HEK293T (cell line): ENCODE measurements at regions not wholly inside any gene's neighbourhood (a gene's known extent, or its start where the extent isn't known, plus 50 kb on each side); places are given as distances from the start of the nearest gene placed in this dataset.

Experiments
- CTCF ChIA-PET: fragments of 350-600 bp; formaldehyde crosslinking; extraction: SDS; loops from one replicate; lab custom pipeline; 2021; ENCODE audit warnings: antibody characterized with exemption, inconsistent platforms; lab: Yijun Ruan, JAX
- POLR2A ChIA-PET: fragments of 350-600 bp; formaldehyde crosslinking; extraction: SDS; loops from one replicate; lab custom pipeline; 2020; ENCODE audit warnings: antibody characterized with exemption, inconsistent platforms; lab: Yijun Ruan, JAX
- DNase-seq: peaks from one replicate; pipeline ENCODE4 v3.0.0; 2012; ENCODE audit warnings: mixed read lengths; ENCODE audit errors: extremely low spot score
- ARNT ChIP-seq: fragments of 450-650 bp; IDR thresholded peaks from 2 replicates; pipeline ENCODE4 v1.6.1; 2017; ENCODE audit warnings: mild to moderate bottlenecking
- BHLHE40 ChIP-seq: fragments of 450-650 bp; IDR thresholded peaks from 2 replicates; pipeline ENCODE4 v1.6.1; 2016; ENCODE audit warnings: mild to moderate bottlenecking, moderate library complexity, borderline replicate concordance
- CTBP1 ChIP-seq: fragments of 450-650 bp; IDR thresholded peaks from 2 replicates; pipeline ENCODE4 v1.6.1; 2016; ENCODE audit warnings: borderline replicate concordance
- ELF4 ChIP-seq: fragments of 450-650 bp; IDR thresholded peaks from 2 replicates; pipeline ENCODE4 v1.6.1; 2017; ENCODE audit warnings: antibody characterized with exemption
- FOXA1 ChIP-seq: fragments of 450-650 bp; IDR thresholded peaks from 2 replicates; pipeline ENCODE4 v1.6.1; 2016; ENCODE audit warnings: mild to moderate bottlenecking
- FOXK2 ChIP-seq: fragments of 450-650 bp; IDR thresholded peaks from 2 replicates; pipeline ENCODE4 v1.6.1; 2016; ENCODE audit warnings: mild to moderate bottlenecking
- FOXM1 ChIP-seq: fragments of 450-650 bp; IDR thresholded peaks from 2 replicates; pipeline ENCODE4 v1.6.1; 2017; ENCODE audit warnings: mild to moderate bottlenecking, borderline replicate concordance
- HDGF ChIP-seq: fragments of 450-650 bp; IDR thresholded peaks from 2 replicates; pipeline ENCODE4 v1.6.1; 2017; ENCODE audit warnings: antibody characterized with exemption, borderline replicate concordance
- L3MBTL2 ChIP-seq: fragments of 450-650 bp; conservative IDR thresholded peaks from 2 replicates; pipeline ENCODE4 v1.6.1; 2016; ENCODE audit warnings: mild to moderate bottlenecking
- LEF1 ChIP-seq: fragments of 450-650 bp; IDR thresholded peaks from 2 replicates; pipeline ENCODE4 v1.6.1; 2017; ENCODE audit warnings: mild to moderate bottlenecking, borderline replicate concordance
- NFRKB ChIP-seq: fragments of 450-650 bp; IDR thresholded peaks from 2 replicates; pipeline ENCODE4 v1.6.1; 2016; ENCODE audit warnings: mild to moderate bottlenecking, moderate library complexity
- SP1 ChIP-seq: fragments of 450-650 bp; IDR thresholded peaks from 2 replicates; pipeline ENCODE4 v1.6.1; 2017
- SUZ12 ChIP-seq: fragments of 450-650 bp; IDR thresholded peaks from 2 replicates; pipeline ENCODE4 v1.6.1; 2016; ENCODE audit warnings: mild to moderate bottlenecking
- TARDBP ChIP-seq: fragments of 450-650 bp; IDR thresholded peaks from 2 replicates; pipeline ENCODE4 v1.6.1; 2016
- ZNF384 ChIP-seq: fragments of 450-650 bp; IDR thresholded peaks from 2 replicates; pipeline ENCODE4 v1.6.1; 2016
- TF ChIP-seq, protein P1 (sequence below): fragments of 450-650 bp; IDR thresholded peaks from 2 replicates; pipeline ENCODE4 v1.6.1; 2016

- POLR2A ChIA-PET = no interaction called here
Measured at GRCh38 chr6:8889514-8889913, 454.2 kb upstream of the SLC35B3 start.

DNA sequence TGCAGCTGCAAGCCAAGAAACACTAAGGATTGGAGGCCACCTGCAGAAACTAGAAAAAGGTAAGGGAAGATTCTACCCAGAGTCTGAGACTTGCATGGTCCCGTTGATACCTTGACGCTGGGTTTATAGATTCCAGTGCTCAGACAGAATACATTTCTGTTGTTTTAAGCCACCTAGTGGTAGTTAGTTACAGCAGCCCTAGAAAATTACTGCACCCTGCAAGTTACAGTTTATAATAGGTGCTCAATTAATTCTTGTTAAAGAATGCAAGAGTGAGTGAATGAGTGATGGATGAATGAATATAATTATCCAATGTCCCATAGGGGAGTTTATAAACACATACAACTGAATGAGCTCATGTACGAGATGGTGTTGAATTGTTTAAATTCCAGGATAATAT is 453.1 kb upstream of the SLC35B3 start:
- no peak for DNase-seq
- TF ChIP-seq NFRKB = no peak
- CTCF ChIA-PET = interaction anchor here (1.2 kb wide), 1 partner anchor 181 kb away, joined by 7 read pairs; no protein-coding TSS in a partner anchor
- POLR2A ChIA-PET = no interaction called here

More at GRCh38 chr6:8889514-8889913, 454.2 kb upstream of the SLC35B3 start:
- TF ChIP-seq FOXM1 (no peak), FOXK2 (no peak), CTBP1 (no peak), ARNT (no peak)
- TF ChIP-seq, protein P1, sequence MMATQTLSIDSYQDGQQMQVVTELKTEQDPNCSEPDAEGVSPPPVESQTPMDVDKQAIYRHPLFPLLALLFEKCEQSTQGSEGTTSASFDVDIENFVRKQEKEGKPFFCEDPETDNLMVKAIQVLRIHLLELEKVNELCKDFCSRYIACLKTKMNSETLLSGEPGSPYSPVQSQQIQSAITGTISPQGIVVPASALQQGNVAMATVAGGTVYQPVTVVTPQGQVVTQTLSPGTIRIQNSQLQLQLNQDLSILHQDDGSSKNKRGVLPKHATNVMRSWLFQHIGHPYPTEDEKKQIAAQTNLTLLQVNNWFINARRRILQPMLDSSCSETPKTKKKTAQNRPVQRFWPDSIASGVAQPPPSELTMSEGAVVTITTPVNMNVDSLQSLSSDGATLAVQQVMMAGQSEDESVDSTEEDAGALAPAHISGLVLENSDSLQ = no peak
- no peak for DNase-seq
- CTCF ChIA-PET = interaction anchor here (1.2 kb wide), 1 partner anchor 182 kb away, joined by 7 read pairs; no protein-coding TSS in a partner anchor

DNA sequence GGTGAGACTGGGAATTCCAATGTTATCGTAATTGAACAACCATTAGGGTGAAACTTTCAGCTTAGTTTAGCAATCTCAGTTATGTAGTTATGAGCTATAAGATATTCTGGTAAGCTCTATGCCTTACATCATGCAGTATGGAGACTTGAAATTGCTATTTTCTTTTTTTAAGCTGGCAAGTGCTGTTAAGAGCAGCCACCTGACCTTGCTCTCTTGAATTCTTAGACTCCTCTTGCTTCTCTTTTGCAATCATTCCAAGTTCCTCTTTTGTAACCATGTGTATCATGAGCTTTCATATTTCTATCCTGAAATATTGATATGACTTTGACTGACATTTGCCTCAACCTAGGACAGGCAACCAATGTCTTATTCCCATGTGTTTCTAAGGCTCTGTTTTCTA is 446.3 kb upstream of the SLC35B3 start:
- DNase-seq = no peak
- ChIA-PET POLR2A (no interaction called here), CTCF (no interaction called here)
- no peak for TF ChIP-seq FOXA1
- no peak for TF ChIP-seq NFRKB
- TF ChIP-seq TARDBP = no peak
- no peak for TF ChIP-seq FOXK2
- no peak for TF ChIP-seq LEF1
- no peak for TF ChIP-seq BHLHE40
- TF ChIP-seq, protein P1 = no peak
- no peak for TF ChIP-seq SUZ12
- TF ChIP-seq CTBP1 = no peak
- no peak for TF ChIP-seq ELF4
- TF ChIP-seq FOXM1 = no peak
- no peak for TF ChIP-seq L3MBTL2
- TF ChIP-seq ZNF384 = no peak

GRCh38 chr6:8879334-8879733 is 444.0 kb upstream of the SLC35B3 start:
- ChIA-PET CTCF (no interaction called here), POLR2A (no interaction called here)
- TF ChIP-seq SP1 (no peak), ARNT (no peak), SUZ12 (no peak), CTBP1 (no peak), FOXA1 (no peak), NFRKB (no peak), L3MBTL2 (no peak), ZNF384 (no peak), FOXK2 (no peak), BHLHE40 (no peak), FOXM1 (no peak), ELF4 (no peak), HDGF (no peak), TARDBP (no peak), LEF1 (no peak)
- TF ChIP-seq, protein P1 = no peak
- DNase-seq = no peak

- DNase-seq = no peak
- ChIA-PET POLR2A (no interaction called here), CTCF (no interaction called here)
- no peak for TF ChIP-seq NFRKB
- TF ChIP-seq L3MBTL2 = no peak
- TF ChIP-seq TARDBP = no peak
- TF ChIP-seq ZNF384 = no peak
- TF ChIP-seq BHLHE40 = no peak
- TF ChIP-seq FOXK2 = no peak
- TF ChIP-seq LEF1 = no peak
- no peak for TF ChIP-seq ARNT
- no peak for TF ChIP-seq SP1
- TF ChIP-seq FOXA1 = no peak
- no peak for TF ChIP-seq FOXM1
Measured at GRCh38 chr6:8875986-8876385, 440.6 kb upstream of the SLC35B3 start.

DNA sequence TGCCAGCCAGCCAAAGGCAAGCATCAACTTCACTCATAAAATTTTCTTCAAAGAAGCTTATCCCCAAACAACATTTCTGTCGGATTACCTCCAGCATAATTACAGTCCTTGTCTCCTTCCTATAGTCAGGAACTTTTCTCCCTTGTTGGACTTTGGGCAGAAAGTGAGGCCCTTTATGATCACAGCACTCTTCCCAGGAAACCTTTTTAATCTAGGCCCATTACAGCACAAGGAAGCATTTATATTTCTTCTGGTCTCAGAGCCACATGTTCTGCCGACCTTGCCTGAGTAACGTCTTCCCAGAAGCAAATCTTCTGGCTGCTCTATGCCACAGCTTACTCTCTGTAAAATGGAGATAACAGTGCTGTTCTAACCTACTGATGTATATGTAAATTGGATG is 437.2 kb upstream of the SLC35B3 start:
- ChIA-PET CTCF (no interaction called here), POLR2A (no interaction called here)
- TF ChIP-seq HDGF (no peak), FOXM1 (no peak), FOXA1 (no peak), NFRKB (no peak), LEF1 (no peak), FOXK2 (no peak), SP1 (no peak), BHLHE40 (no peak)
- TF ChIP-seq, protein P1 = no peak
- DNase-seq = no peak

- TF ChIP-seq ARNT (no peak), L3MBTL2 (no peak), NFRKB (no peak)
- TF ChIP-seq, protein P1 = no peak
- no peak for DNase-seq
- ChIA-PET POLR2A (no interaction called here), CTCF (no interaction called here)
Measured at GRCh38 chr6:8865451-8865850, 430.1 kb upstream of the SLC35B3 start.
